ENCODE measurements at regions not wholly inside any gene's neighbourhood (a gene's known extent, or its start where the extent isn't known, plus 50 kb on each side); places are given as distances from the start of the nearest gene placed in this dataset.

DNA sequence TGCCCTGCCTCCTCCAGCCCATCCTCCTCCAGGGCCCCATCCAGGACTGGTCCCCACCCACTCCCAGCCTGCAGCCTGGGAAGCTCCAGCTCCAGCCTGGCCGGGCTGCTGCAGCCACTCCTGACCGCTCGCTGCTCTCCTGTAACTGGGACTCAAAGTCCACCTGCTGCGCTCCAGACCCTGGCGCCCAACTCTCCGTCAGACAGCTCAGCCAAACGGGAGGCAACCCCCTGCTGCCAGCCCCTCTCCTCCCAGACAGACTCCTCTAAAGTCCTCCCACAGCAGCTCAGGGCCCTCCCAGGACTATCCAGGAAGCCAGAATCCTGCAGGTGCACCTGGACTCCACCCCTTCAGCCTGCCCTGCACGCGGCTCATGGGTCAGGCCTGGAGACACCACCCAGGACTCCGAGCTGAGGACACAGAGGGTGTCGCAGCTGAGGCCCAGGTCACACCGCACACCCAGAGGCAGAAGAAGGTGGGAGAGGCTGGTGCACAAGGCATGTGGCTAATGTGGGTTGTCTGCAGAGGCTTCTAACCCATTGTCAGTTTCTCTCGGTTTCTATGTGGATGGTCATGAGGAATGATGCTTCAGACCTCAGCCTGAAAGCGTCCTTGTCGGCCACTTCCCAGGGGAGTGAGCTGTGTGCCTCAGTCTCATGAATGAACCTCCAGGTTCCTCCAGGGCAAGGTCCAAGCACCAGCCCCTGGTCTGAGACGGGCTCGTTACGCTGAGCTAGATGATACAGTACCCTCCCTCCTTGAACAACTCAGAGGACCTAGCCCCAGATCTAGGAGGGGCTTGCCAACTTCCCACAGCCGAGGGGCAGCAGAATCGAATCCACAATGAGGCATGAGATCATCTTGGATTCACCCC is 1514.8 kb downstream of the TBC1D22A start:
- no peak for DNase-seq (ENCODE audit: low spot score)
- FAIRE-seq = no peak

DNA sequence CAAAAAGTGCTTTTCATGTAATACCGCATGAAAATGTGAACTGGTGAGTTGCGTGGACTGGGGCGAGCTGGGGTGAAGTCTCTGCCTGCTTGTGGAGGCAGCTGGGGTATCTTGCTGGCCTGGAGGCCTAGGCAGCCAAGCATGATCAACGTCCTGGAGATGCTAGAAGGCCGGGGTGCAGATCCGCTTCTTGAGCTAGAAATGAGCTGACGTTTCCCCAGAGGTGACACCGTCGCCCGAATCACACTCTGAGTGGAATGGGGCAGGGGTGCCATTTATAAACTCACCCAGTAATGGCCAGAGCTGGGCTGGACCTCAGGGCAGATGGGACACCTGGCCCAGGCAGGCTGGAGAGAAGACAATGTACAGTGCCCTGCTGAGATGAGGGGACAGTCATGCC is 1513.0 kb downstream of the TBC1D22A start:
- DNase-seq (ENCODE audit: low spot score) (no peak), FAIRE-seq (no peak)

DNA sequence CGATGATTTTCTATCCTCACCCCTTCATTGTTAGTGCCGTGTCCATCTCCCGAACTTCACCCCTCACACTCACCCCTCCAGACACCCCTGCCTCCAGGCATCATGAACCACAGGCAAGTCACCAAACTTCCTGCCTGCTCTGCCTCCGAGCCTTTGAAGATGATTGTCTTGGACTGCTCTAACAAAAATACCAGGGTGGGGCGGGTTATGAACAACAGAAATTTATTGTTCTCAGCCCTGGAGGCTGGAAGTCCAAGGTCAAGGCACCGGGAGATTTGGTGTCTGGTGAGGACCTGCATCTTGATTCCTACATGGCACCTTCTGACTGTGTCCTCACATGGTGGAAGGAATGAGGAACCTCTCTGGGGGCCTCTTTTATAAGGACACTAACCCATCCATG is 1508.3 kb downstream of the TBC1D22A start:
- FAIRE-seq = no peak
- DNase-seq (ENCODE audit: low spot score) = no peak

DNA sequence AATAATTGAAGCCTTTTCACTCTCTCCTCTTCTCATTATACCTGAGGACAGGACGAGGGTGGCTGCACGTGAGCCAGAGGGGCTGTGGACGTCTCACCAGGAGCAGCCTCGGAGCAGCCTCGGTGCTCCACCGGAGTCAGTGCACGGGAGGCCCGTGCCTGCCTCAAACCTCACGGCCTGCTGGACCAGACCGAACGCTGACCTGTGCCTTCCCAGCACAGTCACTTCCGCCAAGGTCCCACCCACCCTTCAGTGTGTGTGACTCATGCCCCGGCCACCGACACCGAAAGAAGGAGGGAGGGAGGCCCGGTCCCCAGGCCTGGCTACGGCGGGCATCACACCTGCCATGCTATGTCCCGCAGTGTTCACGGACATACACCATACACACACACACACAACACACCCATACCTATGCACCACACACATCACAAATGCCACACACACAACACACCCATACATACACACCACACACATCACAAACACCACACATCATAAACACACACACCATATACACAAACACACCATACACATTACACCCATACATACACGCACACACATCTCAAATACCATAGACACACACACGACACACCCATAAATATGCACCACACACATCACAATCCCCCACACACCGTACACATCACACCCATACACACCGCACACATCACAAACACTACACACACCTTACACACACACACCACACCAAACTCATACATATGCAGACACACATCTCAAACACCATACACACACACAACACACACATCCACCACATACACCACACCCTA is 1506.5 kb downstream of the TBC1D22A start:
- no peak for FAIRE-seq
- DNase-seq (ENCODE audit: low spot score) = no peak

DNA sequence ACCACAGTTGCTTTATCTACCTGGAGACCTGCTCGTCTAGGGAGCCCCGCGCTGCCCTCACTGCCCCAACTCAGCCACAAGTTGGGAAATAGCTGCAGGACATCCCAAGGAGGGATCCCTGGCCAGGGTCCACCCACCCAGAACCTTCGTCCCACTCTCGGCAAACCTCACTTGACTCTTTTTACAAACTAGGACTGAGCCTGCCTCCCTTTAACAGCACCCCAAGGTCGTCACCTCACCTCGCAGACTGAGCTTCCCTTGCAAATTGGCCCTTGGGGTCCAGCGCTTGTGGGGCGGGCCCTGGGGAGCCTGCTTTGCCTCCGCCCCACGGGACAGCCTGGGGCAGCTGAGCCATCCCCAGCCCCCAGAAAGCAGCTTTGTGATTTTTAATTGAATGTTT is 1505.8 kb downstream of the TBC1D22A start:
- DNase-seq (ENCODE audit: low spot score) (no peak), FAIRE-seq (no peak)

DNA sequence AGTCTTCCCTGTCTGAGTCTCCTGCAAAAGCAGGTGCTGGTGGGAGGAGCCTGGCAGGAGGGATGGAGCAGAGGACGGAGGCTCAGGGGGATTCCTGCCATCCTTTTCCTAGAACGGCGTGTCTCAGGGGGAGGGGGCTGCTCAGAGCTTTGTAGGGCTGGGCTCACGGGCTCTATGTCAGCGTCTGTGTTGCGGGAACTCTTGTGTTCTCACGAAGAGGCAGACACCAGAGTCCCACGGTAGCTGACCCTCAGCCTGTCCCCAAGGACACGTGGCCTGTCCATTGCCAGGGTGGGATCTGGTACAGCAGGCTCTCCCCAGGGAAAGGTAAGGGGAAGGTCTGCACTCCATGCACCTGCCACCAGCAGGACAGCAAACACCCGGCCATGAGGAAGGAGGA is 1505.2 kb downstream of the TBC1D22A start:
- DNase-seq (ENCODE audit: low spot score) (no peak), FAIRE-seq (no peak)

DNA sequence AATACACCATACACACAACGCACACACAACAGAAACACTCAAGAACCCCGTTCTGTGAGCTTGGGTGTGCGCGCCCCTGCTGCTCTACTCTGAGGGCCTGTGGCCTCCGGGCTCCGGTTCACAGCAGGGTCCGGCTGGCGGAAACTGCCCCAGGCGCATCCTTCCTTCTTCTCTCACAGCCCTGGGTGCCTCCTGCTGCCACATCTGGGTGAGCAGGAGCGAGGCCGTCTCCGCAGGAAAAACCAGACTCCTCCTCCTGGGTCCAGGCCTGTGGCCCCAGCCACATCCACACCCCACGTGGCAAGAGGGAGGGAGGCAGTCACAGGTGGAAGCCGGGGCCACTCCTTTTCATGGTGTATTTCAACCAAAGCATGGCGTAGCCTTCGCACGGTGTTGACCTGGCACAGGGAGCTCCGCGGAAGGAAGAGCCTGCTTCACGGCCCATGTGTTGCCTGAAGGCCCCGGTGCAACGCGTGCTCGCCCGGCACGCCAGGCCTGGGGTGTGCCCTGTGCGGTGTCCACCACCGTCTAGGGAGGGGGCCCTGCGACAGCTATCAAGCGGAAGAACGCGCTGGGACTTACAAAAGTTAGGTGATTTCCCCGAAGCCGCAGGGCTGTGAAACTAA is 1502.7 kb downstream of the TBC1D22A start:
- no peak for DNase-seq (ENCODE audit: low spot score)
- no peak for FAIRE-seq

DNA sequence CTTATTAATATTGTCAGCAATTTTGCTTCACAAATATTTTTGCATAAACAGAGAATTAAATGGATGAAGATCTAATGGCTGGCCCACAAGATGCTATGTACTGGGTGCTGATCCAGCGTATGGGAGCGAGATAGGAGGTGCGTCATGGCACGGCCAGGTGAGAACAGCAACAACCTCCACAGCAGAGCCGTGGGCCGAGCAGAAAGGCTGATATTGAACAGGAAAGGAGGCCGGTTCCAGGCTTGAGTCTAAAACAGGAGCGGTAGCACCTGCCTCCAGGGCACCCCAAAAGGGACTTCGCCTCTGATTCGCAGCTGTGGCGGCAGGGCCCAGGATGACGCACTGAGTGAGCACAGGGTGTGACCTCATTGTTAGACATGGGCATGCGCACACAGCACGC is 1502.1 kb downstream of the TBC1D22A start:
- DNase-seq (ENCODE audit: low spot score) (no peak), FAIRE-seq (no peak)

DNA sequence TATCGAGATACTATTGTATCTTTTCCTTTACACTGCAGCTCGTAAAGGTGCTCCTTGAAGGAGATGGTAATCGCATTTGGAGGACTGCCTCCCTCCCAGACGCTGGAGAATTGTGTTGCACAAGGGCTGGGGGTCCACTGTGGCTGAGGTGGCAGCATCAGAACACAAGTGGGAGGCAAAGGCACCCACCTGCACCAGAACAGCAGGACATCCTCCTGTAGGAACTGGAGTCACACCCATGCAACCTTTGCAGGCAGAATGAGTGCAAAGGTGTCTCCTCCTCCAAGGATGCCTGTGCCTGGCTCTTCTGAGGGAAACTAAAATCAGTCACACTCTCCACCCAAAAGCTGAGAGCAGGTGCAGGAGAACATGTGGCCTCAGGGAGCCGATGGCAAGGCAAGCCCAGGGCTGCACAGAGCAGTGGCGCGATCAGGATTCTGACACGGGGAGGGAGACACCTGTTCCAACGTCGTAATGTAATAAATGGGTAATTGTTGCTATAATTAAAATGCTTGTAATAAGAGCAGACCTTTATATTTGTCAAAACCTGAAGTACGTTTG is 1501.4 kb downstream of the TBC1D22A start:
- no peak for DNase-seq (ENCODE audit: low spot score)
- no peak for FAIRE-seq

DNA sequence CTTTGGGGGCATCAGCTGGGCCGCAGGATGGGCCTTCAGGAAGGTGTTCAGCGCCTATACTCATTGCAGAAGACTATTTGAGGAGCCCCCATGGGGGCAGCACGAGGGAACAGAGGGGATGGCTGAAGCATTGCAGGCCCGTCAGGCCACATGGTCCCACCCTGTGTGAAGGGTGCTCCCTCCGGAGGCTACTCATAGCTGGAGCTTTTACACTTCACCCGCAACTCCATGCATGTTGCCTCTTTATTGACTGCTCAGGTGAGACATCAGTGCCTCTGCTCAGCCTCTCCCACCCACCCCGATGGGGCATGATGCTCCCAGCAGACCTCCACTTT is 1500.9 kb downstream of the TBC1D22A start:
- FAIRE-seq (no peak), DNase-seq (ENCODE audit: low spot score) (no peak)

DNA sequence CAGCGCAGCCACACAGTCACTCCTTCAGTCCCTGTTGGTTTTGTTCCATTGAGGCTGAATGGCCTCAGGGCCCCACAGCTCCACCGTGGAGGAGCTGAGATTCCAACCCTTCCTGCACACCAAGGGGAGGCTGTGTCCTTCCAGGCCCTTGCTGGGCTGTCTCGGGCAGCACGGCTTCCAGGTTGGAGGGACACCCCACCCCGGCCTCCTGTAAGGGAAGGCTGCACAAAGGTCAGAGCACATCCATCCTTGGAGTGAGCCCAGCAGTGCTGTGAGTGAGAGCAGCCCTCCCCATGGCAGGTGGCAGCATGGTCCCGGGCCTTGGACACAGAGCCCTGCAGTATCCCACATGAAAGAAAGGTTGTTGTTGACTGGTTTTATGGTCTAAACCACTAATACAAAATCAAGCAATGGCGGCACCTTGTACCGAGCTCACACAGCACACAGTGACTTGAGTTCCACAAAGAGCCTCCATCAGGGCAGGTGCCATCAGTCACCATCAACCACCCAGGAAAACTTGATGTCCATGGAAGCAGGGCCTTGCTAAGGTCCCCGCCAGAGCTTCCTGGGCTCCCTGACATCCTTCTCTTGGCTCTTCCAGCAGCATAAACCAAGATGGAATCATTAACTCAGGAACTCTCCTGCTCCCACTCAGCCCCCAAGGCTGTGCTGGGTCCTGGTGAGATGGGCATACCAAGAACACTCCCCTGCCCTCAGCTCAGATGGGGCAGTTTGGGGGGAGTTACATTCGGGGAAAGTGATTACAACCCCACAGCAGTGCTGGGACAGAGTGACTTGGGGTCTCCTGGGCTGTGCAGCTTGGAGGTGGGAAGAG is 1500.4 kb downstream of the TBC1D22A start:
- DNase-seq (ENCODE audit: low spot score) (no peak), FAIRE-seq (no peak)

DNA sequence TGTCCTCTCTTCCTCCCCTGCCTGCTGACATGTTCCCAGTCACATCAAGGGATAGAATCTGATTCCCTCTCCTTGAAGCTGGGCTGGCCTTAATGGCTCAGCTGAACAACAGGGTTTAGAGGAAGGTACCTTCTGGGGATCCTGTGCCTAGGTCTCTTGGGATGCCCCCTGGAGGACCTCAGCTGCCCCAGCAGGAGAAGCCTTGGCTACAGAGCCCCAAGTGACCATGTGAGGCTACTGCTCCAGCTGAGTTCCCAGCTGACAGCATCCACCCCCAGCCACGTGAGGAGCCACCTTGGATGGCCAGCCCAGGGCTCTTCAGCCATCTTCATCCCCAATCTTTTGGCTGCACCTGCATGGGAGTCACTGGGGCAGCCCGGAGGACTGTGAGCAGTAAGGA is 1499.3 kb downstream of the TBC1D22A start:
- FAIRE-seq (no peak), DNase-seq (ENCODE audit: low spot score) (no peak)

DNA sequence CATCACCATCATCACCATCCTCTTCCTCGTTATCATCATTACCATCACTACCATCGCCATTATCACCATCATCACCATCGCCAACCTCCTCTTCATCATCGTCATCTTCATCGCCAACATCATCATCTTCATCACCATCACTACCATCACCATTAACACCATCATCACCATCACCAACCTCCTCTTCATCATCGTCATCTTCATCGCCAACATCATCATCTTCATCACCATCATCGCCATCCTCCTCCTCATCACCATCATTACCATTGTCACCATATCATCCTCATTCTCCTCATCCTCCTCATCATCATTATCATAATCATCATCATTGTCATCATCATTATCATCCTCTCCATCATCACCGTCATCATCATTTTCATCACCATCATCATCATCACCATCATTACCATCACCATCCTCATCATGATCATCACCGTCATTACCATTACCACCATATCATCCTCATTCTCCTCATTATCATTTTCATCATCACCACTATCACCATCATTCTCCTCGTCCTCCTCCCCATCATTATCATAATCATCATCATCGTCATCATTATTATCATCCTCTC is 1498.7 kb downstream of the TBC1D22A start:
- no peak for FAIRE-seq
- DNase-seq (ENCODE audit: low spot score) = no peak

DNA sequence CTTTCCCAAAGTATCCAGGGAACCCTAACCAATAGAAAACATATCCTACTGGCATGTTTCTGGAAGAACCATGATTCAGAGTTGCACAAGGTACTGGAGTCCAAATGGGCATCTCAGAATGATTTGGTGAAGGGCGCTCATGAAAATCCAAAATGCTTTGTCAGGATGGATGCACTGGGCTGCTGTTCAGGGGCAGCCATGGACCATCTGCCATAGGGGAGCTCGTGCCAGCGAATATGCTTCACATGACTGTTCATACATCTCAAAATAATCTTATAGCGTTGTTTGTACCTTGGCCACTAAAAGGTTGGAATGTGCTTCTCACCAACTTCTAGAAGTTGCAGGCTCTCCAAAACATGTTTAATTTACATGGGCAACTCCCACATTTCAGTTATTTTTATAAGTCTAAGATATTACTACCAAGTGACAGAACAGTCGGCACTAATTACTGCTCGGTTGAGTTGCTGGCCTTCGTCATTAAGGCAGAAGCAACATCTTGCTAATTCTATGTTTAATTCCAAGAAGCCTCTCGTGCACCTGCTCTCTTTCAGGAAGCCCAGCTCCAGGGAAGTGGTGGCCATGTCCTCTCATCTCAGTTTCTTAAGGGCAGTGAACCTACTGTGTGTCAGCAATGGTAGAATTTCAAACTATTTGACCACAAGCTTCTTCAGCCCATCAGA is 1497.7 kb downstream of the TBC1D22A start:
- DNase-seq (ENCODE audit: low spot score) = no peak
- no peak for FAIRE-seq

DNA sequence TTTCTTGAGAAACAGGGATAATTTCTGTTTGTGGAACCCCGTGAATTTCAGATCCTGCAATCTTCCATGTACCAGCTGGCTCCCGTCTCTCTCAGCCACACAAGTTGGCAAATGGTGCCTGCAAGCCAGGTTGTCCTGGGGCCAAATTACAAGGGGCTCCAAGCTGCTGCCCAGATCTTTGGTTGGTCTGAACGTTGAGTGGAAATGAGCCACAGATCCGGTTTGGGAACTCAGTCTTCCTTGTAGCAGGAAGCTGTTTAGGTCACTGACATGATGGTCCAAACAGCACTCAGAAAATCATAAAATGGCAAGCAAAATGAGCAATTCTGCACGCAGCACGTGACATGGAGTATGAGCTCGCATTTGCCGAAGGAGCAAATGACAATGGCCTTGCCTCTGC is 1496.4 kb downstream of the TBC1D22A start:
- FAIRE-seq (no peak), DNase-seq (ENCODE audit: low spot score) (no peak)

DNA sequence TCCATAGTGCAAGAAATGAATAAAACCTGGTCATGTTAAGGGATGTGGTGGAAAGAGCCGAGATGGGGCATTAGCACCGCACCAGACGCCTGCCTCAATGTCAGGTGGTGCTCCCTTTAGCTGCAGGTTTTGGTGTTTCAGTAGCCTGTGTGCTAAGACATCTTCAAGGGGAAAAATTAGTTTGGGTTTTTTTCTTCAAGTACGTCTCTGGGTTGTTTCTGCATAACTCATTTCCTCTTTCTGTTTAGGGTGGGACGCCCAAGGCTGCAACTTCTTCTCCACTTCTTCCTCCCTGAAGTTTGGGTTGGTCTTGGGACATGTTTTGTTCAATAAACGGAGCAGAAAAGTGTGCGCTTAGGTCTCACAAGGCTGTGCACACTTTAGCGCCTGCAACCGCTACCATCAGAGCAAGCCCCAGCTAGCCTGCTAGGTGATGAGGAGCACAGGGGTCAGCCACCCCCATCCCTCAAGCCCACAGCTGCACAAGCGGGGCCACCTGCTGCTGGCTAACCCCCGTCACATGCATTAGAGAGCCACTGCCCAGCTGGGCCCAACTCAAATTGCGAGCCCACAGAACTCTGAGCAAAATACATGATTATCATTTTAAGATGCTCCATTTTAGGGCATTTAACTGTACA is 1495.7 kb downstream of the TBC1D22A start:
- no peak for FAIRE-seq
- DNase-seq (ENCODE audit: low spot score) = no peak

DNA sequence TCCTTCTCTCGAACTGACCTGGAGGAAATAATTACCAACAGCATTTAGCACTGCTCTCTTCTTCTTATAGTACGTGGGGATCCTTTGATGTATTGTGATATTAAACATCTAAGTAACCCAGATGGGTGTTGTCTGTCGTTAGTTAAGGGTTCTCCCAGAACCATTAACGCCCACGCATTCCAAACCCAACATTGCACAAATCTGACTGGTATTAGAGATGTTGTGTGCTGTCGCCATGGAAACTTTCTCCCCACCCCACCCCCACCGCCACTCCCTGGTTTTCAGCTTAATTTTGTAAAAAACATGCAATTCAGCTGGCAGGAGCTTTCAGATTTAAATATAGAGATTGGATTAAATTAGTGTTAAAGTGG is 1495.2 kb downstream of the TBC1D22A start:
- no peak for DNase-seq (ENCODE audit: low spot score)
- no peak for FAIRE-seq

DNA sequence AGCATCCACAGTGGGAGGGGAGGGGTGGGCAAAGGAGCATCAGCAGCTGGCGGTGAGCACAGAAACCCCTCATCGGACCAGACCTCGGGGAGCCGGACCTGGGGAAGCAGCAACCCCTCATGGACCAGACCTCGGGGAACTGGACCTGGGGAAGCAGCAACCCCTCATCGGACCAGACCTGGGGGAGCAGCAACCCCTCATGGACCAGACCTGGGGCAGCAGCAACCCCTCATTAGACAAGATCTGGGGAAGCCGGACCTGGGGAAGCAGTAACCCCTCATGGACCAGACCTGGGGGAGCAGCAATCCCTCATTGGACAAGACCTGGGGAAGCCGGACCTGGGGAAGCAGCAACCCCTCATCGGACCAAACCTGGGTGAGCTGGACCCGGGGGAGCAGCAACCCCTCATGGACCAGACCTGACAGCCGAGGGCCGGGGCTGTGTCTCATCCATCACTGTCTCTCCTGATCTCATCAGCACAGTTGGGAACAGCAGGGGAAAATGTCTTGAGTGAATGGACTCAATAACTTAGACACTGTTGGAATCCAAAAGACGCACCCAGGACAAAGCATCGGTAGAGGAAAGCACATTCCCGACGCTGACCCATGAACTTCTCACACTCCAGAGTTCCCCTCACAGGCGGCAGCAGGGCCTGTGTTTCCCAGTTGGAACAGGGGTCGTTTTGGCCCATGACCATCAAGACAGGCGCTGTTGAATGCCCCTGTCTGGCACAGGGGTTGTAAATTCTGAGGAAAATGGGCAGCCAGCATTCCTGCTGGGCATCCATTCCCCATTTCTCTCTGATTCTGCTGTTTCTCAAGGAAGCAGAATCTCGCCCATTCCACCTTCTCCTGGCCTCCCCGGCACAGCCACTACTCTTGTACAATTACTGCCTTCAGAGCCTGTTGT is 1494.6 kb downstream of the TBC1D22A start:
- no peak for FAIRE-seq
- no peak for DNase-seq (ENCODE audit: low spot score)

All from RCC 7860 (cell line).